ENCODE measurements at regions not wholly inside any gene's neighbourhood (a gene's known extent, or its start where the extent isn't known, plus 50 kb on each side); places are given as distances from the start of the nearest gene placed in this dataset.

- H3K27me3 ChIP-seq (ENCODE audit: insufficient read depth, poor library complexity, severe bottlenecking) = no peaks in the 10 kb centered on the region
- no peak overlapping the region for H3K4me3 ChIP-seq (replicated peaks; ENCODE audit: insufficient read depth, low read length)
- DNase-seq (ENCODE audit: low read depth in 1 of 2, low spot score in 1 of 2) = no peak
- TF ChIP-seq GABPA (IDR thresholded peaks at IDR 0.05; ENCODE audit: low read depth) = no peak
- TF ChIP-seq, protein P1, sequence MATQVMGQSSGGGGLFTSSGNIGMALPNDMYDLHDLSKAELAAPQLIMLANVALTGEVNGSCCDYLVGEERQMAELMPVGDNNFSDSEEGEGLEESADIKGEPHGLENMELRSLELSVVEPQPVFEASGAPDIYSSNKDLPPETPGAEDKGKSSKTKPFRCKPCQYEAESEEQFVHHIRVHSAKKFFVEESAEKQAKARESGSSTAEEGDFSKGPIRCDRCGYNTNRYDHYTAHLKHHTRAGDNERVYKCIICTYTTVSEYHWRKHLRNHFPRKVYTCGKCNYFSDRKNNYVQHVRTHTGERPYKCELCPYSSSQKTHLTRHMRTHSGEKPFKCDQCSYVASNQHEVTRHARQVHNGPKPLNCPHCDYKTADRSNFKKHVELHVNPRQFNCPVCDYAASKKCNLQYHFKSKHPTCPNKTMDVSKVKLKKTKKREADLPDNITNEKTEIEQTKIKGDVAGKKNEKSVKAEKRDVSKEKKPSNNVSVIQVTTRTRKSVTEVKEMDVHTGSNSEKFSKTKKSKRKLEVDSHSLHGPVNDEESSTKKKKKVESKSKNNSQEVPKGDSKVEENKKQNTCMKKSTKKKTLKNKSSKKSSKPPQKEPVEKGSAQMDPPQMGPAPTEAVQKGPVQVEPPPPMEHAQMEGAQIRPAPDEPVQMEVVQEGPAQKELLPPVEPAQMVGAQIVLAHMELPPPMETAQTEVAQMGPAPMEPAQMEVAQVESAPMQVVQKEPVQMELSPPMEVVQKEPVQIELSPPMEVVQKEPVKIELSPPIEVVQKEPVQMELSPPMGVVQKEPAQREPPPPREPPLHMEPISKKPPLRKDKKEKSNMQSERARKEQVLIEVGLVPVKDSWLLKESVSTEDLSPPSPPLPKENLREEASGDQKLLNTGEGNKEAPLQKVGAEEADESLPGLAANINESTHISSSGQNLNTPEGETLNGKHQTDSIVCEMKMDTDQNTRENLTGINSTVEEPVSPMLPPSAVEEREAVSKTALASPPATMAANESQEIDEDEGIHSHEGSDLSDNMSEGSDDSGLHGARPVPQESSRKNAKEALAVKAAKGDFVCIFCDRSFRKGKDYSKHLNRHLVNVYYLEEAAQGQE (IDR thresholded peaks at IDR 0.05; ENCODE audit: insufficient replicate concordance, low read depth) = no peak
- TF ChIP-seq SPI1 (IDR thresholded peaks at IDR 0.05; ENCODE audit: borderline replicate concordance, low read depth) = no peak
- no peak overlapping the region for H3K27ac ChIP-seq (replicated peaks)
Observed at GRCh38 chr2:58598171-58598570, 357.0 kb upstream of the FANCL start.

GRCh38 chr2:58595714-58596113 lies 354.6 kb upstream of the FANCL start:
- DNase-seq (ENCODE audit: low read depth in 1 of 2, low spot score in 1 of 2) = no peak
- H3K27me3 ChIP-seq (ENCODE audit: insufficient read depth, poor library complexity, severe bottlenecking) = no peaks in the 10 kb centered on the region
- TF ChIP-seq GABPA (IDR thresholded peaks at IDR 0.05; ENCODE audit: low read depth) (no peak), SPI1 (IDR thresholded peaks at IDR 0.05; ENCODE audit: borderline replicate concordance, low read depth) (no peak), POLR2AphosphoS5 (IDR thresholded peaks at IDR 0.05; ENCODE audit: low read depth) (no peak)
- TF ChIP-seq, protein P1 (IDR thresholded peaks at IDR 0.05; ENCODE audit: insufficient replicate concordance, low read depth) = no peak
- TF ChIP-seq, protein P2, sequence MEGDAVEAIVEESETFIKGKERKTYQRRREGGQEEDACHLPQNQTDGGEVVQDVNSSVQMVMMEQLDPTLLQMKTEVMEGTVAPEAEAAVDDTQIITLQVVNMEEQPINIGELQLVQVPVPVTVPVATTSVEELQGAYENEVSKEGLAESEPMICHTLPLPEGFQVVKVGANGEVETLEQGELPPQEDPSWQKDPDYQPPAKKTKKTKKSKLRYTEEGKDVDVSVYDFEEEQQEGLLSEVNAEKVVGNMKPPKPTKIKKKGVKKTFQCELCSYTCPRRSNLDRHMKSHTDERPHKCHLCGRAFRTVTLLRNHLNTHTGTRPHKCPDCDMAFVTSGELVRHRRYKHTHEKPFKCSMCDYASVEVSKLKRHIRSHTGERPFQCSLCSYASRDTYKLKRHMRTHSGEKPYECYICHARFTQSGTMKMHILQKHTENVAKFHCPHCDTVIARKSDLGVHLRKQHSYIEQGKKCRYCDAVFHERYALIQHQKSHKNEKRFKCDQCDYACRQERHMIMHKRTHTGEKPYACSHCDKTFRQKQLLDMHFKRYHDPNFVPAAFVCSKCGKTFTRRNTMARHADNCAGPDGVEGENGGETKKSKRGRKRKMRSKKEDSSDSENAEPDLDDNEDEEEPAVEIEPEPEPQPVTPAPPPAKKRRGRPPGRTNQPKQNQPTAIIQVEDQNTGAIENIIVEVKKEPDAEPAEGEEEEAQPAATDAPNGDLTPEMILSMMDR (IDR thresholded peaks at IDR 0.05; ENCODE audit: insufficient read depth, low read length) = no peak
- H3K4me3 ChIP-seq (replicated peaks; ENCODE audit: insufficient read depth, low read length) = no peak overlapping the region
- H3K27ac ChIP-seq (replicated peaks) = no peak overlapping the region

DNA sequence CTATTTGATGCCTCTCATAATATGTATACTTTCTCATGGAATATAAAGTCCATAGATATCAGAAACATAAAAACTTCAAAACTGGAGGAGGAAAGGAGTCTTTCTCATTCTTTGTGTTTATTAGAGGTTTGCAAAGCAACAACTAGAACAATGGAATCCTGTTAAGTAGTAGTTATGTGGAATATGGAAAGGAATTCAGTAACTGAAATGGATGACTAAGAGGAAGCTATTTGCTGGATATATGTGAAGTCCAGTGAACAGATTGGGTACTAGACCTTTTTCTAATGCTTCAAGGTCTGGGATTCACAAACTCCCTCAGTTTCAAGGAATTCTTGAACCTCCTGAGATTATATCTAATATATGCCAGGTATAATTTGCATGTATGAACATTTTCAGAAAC lies 353.6 kb upstream of the FANCL start:
- DNase-seq (ENCODE audit: low read depth in 1 of 2, low spot score in 1 of 2) = no peak
- H3K4me3 ChIP-seq (replicated peaks; ENCODE audit: insufficient read depth, low read length) = no peak overlapping the region
- no peak overlapping the region for H3K27ac ChIP-seq (replicated peaks)
- TF ChIP-seq, protein P2 (IDR thresholded peaks at IDR 0.05; ENCODE audit: insufficient read depth, low read length) = no peak
- no peak for TF ChIP-seq POLR2AphosphoS5 (IDR thresholded peaks at IDR 0.05; ENCODE audit: low read depth)
- TF ChIP-seq GABPA (IDR thresholded peaks at IDR 0.05; ENCODE audit: low read depth) = no peak
- TF ChIP-seq, protein P1 (IDR thresholded peaks at IDR 0.05; ENCODE audit: insufficient replicate concordance, low read depth) = no peak
- no peak for TF ChIP-seq SPI1 (IDR thresholded peaks at IDR 0.05; ENCODE audit: borderline replicate concordance, low read depth)
- H3K27me3 ChIP-seq (ENCODE audit: insufficient read depth, poor library complexity, severe bottlenecking) = no peaks in the 10 kb centered on the region

All from HL-60 (cell line).